ENCODE measurements at regions not wholly inside any gene's neighbourhood (a gene's known extent, or its start where the extent isn't known, plus 50 kb on each side); places are given as distances from the start of the nearest gene placed in this dataset.

GRCh38 chr4:158122501-158122900 lies 50.3 kb downstream of the GASK1B start:
- TF ChIP-seq CTCF (tag by site-specific recombination; IDR thresholded peaks at IDR 0.05) (no peak), KLF8 (tag by site-specific recombination; IDR thresholded peaks at IDR 0.05) (no peak), KLF17 (tag by site-specific recombination; IDR thresholded peaks at IDR 0.05) (no peak), ATF2 (tag by site-specific recombination; IDR thresholded peaks at IDR 0.05; ENCODE audit: low read depth) (no peak), REST (tag by site-specific recombination; IDR thresholded peaks at IDR 0.05) (no peak), ZFP41 (tag by site-specific recombination; IDR thresholded peaks at IDR 0.05; ENCODE audit: borderline replicate concordance) (no peak), ZNF521 (tag by site-specific recombination; IDR thresholded peaks at IDR 0.05) (no peak), ZNF501 (tag by site-specific recombination; IDR thresholded peaks at IDR 0.05) (no peak), TCF7L2 (IDR thresholded peaks at IDR 0.05; ENCODE audit: borderline replicate concordance, low read depth, low read length) (no peak), MYNN (tag by site-specific recombination; IDR thresholded peaks at IDR 0.05; ENCODE audit: borderline replicate concordance) (no peak), MEIS1 (CRISPR knock-in tag; IDR thresholded peaks at IDR 0.05; ENCODE audit: borderline replicate concordance) (no peak), ZFP37 (tag by site-specific recombination; IDR thresholded peaks at IDR 0.05) (no peak)
